Stimulated activated CD8-positive, alpha-beta memory T cell treated with anti-CD3 and anti-CD28 coated beads, Interleukin-7, amount 100 ng/mL, for 24 hours (primary cell): ENCODE measurements at regions not wholly inside any gene's neighbourhood (a gene's known extent, or its start where the extent isn't known, plus 50 kb on each side); places are given as distances from the start of the nearest gene placed in this dataset.
"Not testable (repeated sequence)": the region's sequence is repeated elsewhere in the genome, so short reads cannot be mapped to it uniquely, and the experiment has no call there.

ENCODE experiments used
- DNase-seq: peaks from one replicate; pipeline ENCODE4 v3.0.0-alpha.2; 2020; ENCODE audit warnings: low read depth

- no peak for DNase-seq
Measured at GRCh38 chr6:938916-939315, 246.0 kb upstream of the EXOC2 start.

GRCh38 chr6:938271-938905 is 245.4 kb upstream of the EXOC2 start:
- no peak for DNase-seq

DNA sequence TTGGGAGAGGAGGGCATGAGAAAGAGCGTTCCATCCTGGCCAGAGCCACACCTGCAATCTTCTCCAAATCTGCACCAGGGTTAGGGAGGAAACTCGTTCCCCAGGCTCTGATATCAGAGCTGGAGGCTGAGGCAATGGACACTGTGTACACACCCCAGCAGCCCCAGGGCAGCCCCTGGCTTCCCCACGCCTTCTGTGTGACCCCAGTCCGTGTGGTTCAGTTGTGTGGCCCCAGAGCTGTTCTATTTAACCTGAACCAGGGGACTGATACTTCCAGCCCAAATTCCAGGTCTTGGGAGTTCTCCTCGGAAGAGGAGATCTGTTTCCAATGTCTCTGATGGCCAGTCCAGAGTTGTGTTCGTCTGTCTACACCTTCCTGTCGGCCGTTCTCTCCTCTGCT is 242.6 kb upstream of the EXOC2 start:
- no peak for DNase-seq

DNA sequence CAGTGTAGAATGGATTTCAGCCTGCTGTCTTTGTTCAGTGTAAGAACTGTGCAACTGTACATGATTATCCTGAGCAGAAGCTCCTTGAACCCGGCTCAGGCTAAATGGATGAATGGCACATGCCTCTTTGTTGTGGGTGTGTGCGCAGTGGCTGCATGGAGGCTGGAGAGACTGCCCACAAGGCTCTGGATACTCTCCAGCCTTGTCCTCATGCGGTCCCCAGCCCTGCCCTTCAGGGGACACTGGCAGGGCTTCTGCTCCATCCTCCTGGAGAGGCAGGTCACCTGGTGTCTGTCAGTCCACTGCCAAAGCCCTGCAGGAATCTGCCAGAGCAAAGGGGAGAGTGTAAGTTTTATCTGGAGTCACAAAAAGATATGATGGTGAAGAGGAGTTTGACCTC is 241.7 kb upstream of the EXOC2 start:
- DNase-seq = no peak

DNA sequence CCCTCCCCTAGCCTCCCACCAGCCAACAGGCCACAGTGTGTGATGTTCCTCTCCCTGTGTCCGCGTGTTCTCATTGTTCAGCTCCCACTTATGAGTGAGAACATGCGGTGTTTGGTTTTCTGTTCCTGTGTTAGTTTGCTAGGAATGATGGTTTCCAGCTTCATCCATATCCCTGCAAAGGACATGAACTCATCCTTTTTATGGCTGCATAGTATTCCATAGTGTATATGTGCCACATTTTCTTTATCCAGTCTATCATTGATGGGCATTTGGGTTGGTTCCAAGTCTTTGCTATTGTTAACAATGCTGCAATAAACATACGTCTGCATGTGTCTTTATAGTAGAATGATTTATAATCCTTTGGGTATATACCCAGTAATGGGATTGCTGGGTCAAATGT is 239.0 kb upstream of the EXOC2 start:
- DNase-seq = not testable (repeated sequence)

- no peak for DNase-seq
Measured at GRCh38 chr6:927157-927556, 234.2 kb upstream of the EXOC2 start.

GRCh38 chr6:925656-926213 is 232.8 kb upstream of the EXOC2 start:
- no peak for DNase-seq

- DNase-seq = no peak
Measured at GRCh38 chr6:924661-925060, 231.7 kb upstream of the EXOC2 start.

GRCh38 chr6:921400-921799 is 228.5 kb upstream of the EXOC2 start:
- DNase-seq = no peak

GRCh38 chr6:920512-920911 is 227.6 kb upstream of the EXOC2 start:
- DNase-seq = no peak

DNA sequence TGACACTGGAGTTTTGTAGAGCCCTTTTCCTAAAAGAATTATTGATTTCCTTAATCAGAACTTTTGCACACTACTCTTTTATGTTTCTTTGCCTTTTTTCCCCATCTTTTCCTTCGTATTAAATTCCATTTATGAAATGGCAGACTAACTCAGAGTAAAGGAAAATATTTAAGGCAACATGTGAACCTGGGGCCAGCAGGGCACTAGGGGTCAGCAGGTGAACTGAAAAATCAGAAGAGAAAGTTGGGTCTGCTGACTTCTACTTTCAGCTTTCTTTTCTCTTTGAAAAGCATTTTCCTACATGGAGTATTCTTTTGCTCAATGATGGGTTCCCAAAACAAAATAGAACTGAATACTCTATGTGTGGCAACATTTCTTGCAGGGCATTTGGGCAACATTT is 226.6 kb upstream of the EXOC2 start:
- no peak for DNase-seq

- DNase-seq = no peak
Measured at GRCh38 chr6:917939-918338, 225.0 kb upstream of the EXOC2 start.

DNA sequence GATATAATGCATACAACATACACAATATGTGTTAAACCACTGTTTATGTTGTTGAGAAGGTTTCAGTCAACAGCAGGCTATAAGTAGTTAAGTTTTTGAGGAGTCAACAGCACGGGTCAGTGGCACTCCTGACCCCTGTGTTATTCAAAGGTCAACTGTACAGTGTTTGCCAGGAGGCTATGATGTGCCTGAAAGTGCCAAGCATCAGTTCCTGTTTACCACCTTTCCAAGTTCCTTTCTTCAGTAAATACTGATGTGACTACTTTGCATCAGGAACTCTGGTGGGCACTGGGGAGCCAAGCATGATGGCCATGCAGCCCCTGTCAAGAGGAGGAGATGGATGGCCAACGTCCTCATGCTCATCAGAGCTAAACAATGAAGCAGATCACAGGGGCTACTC is 224.4 kb upstream of the EXOC2 start:
- DNase-seq = no peak

- DNase-seq = no peak
Measured at GRCh38 chr6:916131-916530, 223.2 kb upstream of the EXOC2 start.

DNA sequence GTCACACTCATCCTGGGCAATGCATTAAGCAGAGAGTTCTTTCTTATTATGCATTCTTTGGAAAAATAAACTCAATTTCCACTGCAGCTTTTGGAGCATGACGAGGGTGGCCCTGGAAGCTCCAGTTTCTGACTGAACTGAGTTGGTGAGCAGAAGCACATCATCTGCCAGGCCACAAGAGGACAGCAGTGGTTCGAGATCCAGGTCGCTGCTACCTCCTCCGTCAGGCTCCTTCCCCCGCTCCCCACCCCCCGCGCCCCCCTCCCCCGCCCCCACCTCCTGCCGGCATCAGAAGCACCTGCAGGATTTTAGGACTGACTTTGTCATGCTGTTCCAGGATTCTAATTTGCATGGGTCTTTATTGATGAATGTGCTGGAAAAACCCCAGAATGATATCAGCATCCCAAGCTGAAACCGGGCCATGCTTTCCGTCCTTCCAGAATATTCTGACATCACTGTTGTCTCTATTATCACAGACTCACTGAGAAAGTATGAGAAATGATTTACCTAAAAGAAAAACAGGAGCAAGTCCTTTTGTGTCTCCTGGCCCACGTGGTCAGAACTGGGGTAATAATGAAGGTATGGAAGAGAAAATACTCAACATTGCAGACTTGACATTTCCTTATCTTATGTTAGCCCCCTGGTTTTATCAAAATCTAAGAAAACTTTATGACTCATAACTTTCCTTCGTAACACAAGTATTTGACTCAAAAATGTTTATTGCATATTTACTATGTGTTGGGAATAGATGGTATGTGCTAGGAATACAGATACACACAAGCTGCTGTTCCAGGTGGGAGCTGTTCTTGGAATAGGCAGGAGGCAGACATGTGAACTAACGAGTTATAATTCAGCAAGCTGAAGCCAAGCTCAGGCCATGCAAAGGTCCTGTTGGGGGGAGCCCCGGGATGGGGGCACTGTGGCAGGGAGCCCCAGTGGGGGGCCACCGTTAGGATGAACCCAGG is 220.2 kb upstream of the EXOC2 start:
- DNase-seq = no peak

- DNase-seq = no peak
Measured at GRCh38 chr6:907928-908327, 215.0 kb upstream of the EXOC2 start.

DNA sequence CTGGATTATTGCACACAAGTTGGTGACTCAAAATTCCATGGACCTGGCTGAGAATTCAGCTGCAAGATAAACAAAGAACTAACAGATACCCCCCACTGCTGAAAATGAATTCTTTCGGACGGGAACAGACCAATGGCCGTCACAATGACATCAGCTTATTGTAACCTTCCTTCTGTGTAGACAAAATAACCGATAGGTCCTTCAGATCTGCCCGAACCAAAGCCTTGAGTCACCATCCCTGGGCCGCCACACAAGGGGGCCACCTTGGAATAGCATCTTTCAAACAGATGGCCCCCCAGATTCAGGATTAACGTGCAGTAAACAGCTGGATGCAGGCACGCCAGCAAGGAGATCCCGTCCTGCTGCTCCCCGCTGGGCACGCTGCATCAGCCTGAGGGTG is 214.0 kb upstream of the EXOC2 start:
- DNase-seq = no peak

DNA sequence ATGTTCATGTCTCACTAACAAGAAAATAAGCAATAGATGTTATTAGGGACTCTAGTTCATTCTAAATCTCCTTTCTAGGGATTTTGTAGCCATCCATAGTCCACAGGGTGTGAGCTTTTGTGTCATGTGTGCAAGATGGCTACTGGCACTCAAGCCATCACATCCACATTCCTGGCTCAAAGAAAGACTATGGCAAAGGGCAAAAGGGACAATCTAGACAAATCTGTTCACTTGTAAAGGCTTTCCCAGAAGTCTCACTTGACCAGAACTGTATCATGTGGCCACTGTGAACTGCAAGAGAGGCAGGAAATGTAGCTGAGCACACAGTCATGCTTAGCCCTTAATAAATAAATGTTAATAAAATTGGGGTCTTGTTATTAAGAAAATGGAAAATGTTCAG is 212.6 kb upstream of the EXOC2 start:
- no peak for DNase-seq

DNA sequence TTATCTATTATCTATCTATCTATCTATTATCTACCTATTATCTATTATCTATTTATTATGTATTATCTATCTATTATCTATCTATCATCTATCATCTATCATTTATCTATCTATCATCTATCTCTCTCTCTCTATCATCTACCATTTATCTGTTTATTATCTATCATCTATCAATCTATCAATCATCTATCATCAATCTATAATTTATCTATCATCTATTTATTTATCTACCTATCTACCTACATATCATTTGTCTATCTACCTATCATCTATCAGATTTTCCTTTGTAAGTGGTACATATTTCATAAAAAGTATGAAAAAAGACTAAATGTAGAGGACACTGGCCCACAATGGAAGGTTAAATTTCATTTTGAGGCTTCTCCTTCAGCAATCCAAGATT is 212.1 kb upstream of the EXOC2 start:
- no peak for DNase-seq

GRCh38 chr6:903761-904160 is 210.8 kb upstream of the EXOC2 start:
- no peak for DNase-seq

DNA sequence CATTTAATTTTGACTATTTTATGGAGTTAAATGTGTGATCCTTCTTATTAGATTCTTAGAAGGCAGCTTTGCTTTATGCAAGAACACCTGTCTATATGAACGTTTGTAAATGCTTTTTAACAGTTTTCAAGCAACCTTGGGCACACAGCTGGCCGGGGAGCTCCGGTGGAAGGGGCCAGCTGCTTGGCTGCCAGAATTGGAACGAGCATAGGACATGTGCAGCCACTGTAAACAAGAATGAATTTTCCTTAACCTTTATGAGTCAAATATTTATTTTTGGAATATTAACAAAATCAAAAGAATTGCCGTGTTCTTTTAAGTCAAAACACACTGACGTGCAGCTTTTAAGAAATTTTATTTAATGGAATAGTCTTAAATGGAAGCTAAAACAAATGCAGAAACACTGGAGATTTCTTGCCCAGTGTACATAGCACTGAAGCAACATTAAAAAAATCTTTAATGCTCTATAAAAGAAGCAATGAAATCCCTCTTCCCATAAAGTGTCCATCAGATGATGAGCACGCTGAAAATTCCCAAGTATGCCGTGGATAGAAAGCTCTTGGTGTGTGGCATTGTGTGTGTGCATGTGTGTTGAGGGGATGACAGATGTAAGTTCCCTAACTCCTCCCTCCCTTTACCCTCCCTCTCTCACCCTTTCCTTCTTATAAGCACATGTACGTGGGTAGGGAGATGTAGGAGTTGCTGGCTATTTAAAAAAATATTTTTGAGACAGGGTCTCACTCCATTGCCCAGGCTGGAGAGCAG is 208.9 kb upstream of the EXOC2 start:
- no peak for DNase-seq
